HepG2 (cell line): ENCODE measurements at regions not wholly inside any gene's neighbourhood (a gene's known extent, or its start where the extent isn't known, plus 50 kb on each side); places are given as distances from the start of the nearest gene placed in this dataset.

Source experiments
- BCL3 ChIP-seq: sonication (generic); formaldehyde crosslinking; IDR thresholded peaks from 2 replicates; pipeline ENCODE4 v1.5.1; 2020; ENCODE audit warnings: mild to moderate bottlenecking, missing genetic modification reagents, moderate library complexity
- CTCF ChIP-seq: sonication (generic); formaldehyde crosslinking; IDR thresholded peaks from 2 replicates; pipeline ENCODE4 v1.5.0; 2020; ENCODE audit warnings: mild to moderate bottlenecking, missing genetic modification reagents, moderate library complexity
- ELF4 ChIP-seq: sonication (generic); formaldehyde crosslinking; IDR thresholded peaks from 2 replicates; pipeline ENCODE4 v1.5.0; 2020; ENCODE audit warnings: missing genetic modification reagents, mild to moderate bottlenecking, moderate library complexity, borderline replicate concordance
- FOXA1 ChIP-seq, 2 experiments: fragments of 450-650 bp in 1 of 2; sonication (generic) in 1 of 2; formaldehyde crosslinking in 1 of 2; IDR thresholded peaks; 2 replicates each; pipeline versions ENCODE4 v1.4.0 to v1.6.1; 2016 to 2020; ENCODE audit warnings: missing genetic modification reagents in 1 of 2
- GRHL1 ChIP-seq: sonication (generic); formaldehyde crosslinking; conservative IDR thresholded peaks from 2 replicates; pipeline ENCODE4 v1.8.0; 2022; ENCODE audit warnings: missing genetic modification reagents
- NR2F2 ChIP-seq: IDR thresholded peaks from 2 replicates; pipeline ENCODE4 v1.6.1; 2012; ENCODE audit warnings: low read depth, inconsistent platforms, borderline replicate concordance
- ZBTB2 ChIP-seq: sonication (generic); formaldehyde crosslinking; IDR thresholded peaks from 2 replicates; pipeline ENCODE4 v1.8.0; 2022; ENCODE audit warnings: low read depth, missing genetic modification reagents
- ZNF225 ChIP-seq: sonication (generic); formaldehyde crosslinking; IDR thresholded peaks from 2 replicates; pipeline ENCODE4 v1.4.0; 2020; ENCODE audit warnings: mild to moderate bottlenecking, missing genetic modification reagents
- ZNF354B ChIP-seq: sonication (generic); formaldehyde crosslinking; IDR thresholded peaks from 2 replicates; pipeline ENCODE4 v1.8.0; 2022; ENCODE audit warnings: mild to moderate bottlenecking, missing genetic modification reagents
- ZNF407 ChIP-seq: sonication (generic); formaldehyde crosslinking; IDR thresholded peaks from one replicate; pipeline ENCODE4 v1.5.1; 2020; ENCODE audit warnings: mild to moderate bottlenecking, missing genetic modification reagents; ENCODE audit errors: not compliant biosample characterization
- ZNF644 ChIP-seq: IDR thresholded peaks from 2 replicates; pipeline ENCODE4 v1.6.1; 2016; ENCODE audit warnings: low read depth
- ZNF646 ChIP-seq: sonication (generic); formaldehyde crosslinking; IDR thresholded peaks from 2 replicates; pipeline ENCODE4 v1.9.0; 2021; ENCODE audit warnings: mild to moderate bottlenecking, missing genetic modification reagents

GRCh38 chr1:114286960-114287359 is 133.3 kb upstream of the SYT6 start:
- no peak for TF ChIP-seq ZNF644
- no peak for TF ChIP-seq BCL3 (CRISPR knock-in tag)
- no peak for TF ChIP-seq ZNF407 (CRISPR knock-in tag)
- no peak for TF ChIP-seq NR2F2
- TF ChIP-seq ZNF225, result no peak
- no peak for TF ChIP-seq FOXA1 (IDR thresholded peaks at IDR 0.05)
- TF ChIP-seq FOXA1 (CRISPR knock-in tag; IDR thresholded peaks at IDR 0.05), result no peak
- TF ChIP-seq ZNF646 (CRISPR knock-in tag), result no peak
- TF ChIP-seq GRHL1, result no peak
- TF ChIP-seq ZBTB2 (CRISPR knock-in tag), result no peak
- no peak for TF ChIP-seq CTCF (CRISPR knock-in tag)
- no peak for TF ChIP-seq ELF4 (CRISPR knock-in tag)
- TF ChIP-seq ZNF354B (CRISPR knock-in tag), result no peak
